Skin epidermis (tissue), 12 donors: ENCODE measurements at regions not wholly inside any gene's neighbourhood (a gene's known extent, or its start where the extent isn't known, plus 50 kb on each side); places are given as distances from the start of the nearest gene placed in this dataset.

ENCODE experiments used
- H3K27ac ChIP-seq, 21 experiments: fragments of 200-600 bp; sonication (generic) in 11 of 21; one replicate each; pipeline ENCODE4 v1.5.0; 2020; ENCODE audit warnings: mild to moderate bottlenecking in 3 of 21, inconsistent platforms in 2 of 21, moderate library complexity in 2 of 21
- H3K4me3 ChIP-seq, 7 experiments: fragments of 200-600 bp; sonication (generic) in 2 of 7; one replicate each; pipeline ENCODE4 v1.5.0; 2020; ENCODE audit warnings: inconsistent platforms in 2 of 7, mild to moderate bottlenecking in 2 of 7, moderate library complexity in 1 of 7

- H3K4me3 ChIP-seq: no peak overlapping the region
- H3K27ac ChIP-seq: peak overlapping the region in 2 of 21 experiments; percentile 12 to 22
Measured at GRCh38 chr12:90037740-90038139, 329.1 kb upstream of the ATP2B1 start.

DNA sequence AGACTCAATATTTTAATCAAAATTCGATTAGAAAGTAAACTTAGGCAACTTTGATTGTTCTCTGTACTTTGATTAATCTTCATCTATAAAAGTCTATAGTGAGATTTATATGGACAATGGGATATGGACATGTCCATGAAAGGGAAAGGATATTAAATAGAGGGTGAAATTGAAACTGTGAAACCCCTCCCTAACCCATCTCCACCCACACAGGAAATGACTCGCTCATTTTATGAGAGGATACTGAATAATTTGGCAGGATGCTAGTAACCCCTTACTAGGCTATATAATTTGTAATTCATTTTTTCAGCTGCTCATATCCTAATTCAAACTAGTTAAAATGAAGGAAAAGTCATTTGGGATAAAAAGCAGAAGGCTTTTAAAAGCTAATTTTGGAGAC lies 328.0 kb upstream of the ATP2B1 start:
- Histone ChIP-seq H3K27ac (peak overlapping the region in 1 of 21 experiments; percentile 22), H3K4me3 (no peak overlapping the region)

DNA sequence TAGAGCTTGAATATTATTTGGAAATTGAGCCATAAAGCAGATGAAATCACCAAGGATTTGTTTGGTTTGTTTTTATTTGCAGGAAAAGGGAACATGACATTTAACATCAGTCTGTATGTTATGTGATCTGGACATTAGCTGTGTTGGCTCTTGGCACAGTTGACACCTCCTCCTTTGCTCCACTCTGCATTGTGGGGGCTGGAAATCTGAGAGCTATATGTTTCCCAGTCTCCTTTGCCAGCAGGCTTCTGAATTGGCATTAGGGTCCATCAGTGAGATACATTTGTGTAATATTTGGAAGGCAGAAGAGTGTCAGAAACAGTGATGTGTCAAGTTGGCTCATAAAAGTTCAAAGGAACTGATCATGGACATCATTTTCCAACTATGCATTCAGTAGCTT lies 322.1 kb upstream of the ATP2B1 start:
- no peak overlapping the region for H3K27ac ChIP-seq
- H3K4me3 ChIP-seq: no peak overlapping the region

DNA sequence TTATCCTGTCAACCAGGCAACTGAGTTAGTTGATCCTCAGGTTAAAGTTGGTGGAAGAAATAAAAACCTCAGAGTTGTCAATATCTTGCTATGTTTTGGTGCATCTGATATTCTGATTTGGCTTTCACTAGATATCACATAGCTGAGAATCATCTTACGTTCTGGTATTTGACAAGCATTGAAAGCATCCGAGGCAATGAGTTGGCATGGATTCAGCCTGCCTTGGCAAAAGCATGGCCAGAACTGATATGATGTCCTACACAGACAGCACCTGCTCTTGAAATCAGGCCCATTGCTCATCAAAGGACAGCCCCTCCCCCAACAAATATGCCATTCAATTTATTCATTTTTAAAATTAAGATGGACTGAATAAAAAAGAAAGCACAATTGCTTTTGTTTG lies 320.7 kb upstream of the ATP2B1 start:
- no peak overlapping the region for H3K4me3 ChIP-seq
- no peak overlapping the region for H3K27ac ChIP-seq

- Histone ChIP-seq H3K4me3 (no peak overlapping the region), H3K27ac (peak overlapping the region in 1 of 21 experiments; percentile 3)
Measured at GRCh38 chr12:90028635-90029051, 320.0 kb upstream of the ATP2B1 start.

DNA sequence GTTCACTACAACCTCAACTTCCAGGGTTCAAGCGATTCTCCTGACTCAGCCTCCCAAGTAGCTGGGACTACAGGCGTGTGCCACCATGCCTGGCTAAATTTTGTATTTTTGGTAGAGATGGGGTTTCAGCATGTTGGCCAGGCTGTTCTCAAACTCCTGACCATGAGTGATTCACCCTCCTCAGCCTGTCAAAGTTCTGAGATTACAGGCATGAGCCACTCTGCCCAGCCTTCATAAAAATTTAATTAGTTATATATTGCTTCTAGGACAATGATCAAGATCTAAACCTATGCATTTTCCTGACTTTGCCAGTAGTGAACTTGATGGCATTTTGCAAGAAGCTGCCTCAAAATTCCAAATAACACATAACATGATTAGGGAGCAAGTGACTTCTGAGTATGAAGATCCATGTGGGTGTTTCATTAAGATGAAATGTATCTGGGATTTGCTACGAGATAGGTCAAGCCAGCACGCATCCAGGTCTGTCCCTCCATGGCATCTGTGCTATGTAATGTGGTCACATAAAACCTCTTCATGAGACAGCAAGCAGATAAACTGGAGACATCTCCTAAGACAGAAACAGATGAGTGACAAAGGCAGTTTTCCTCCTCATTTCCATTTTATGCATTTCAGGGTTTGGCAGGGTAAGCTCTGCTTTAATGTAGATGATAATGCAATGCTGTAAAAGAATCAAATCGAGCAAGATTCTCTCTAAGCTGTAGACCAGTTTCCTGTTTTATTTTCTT lies 319.4 kb upstream of the ATP2B1 start:
- H3K27ac ChIP-seq: peak overlapping the region in 1 of 21 experiments; percentile 3

GRCh38 chr12:90027041-90027440 lies 318.4 kb upstream of the ATP2B1 start:
- Histone ChIP-seq H3K27ac (no peak overlapping the region), H3K4me3 (no peak overlapping the region)

More for the DNA sequence above, 319.4 kb upstream of the ATP2B1 start:
- H3K4me3 ChIP-seq: no peak overlapping the region

DNA sequence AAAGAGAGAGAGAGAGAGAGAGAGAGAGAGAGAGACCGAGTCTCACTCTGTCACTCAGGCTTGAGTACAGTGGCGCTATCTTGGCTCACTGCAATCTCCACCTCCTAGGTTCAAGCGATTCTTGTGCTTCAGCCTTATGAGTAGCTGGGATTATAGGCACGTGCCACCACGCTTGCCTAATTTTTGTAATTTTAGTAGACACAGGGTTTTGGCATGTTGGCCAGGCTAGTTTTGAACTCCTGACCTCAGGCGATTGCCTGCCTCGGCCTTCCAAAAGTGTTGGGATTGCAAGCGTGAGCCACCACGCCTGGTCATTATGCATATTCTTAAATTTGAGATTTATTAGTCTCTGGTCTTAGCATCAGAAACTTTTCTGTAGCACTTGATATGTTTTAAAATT lies 317.9 kb upstream of the ATP2B1 start:
- Histone ChIP-seq H3K4me3 (no peak overlapping the region), H3K27ac (no peak overlapping the region)

DNA sequence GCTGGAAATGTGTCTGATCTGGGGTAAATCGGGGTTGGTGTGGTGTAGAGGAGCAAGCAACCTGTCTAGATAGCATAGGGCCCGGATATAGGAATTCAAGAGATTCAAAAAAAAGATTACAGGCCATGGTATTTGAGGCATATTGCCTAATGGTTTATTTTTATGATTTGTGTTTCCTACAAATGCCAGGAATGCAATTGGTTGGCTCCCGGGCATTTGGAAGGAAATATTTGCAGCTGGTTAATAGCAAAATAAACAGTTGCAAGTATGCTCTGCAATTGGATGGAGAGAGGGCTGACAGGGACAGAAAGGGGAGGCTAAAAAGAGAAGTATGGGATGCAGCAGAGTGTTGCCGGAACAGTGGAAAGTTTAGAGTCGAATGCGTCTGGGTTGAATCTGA lies 315.6 kb upstream of the ATP2B1 start:
- Histone ChIP-seq H3K27ac (no peak overlapping the region), H3K4me3 (no peak overlapping the region)

GRCh38 chr12:90023207-90023900 lies 314.7 kb upstream of the ATP2B1 start:
- Histone ChIP-seq H3K27ac (no peak overlapping the region), H3K4me3 (no peak overlapping the region)

- H3K4me3 ChIP-seq: no peak overlapping the region
Measured at GRCh38 chr12:90021795-90022440, 313.3 kb upstream of the ATP2B1 start.

GRCh38 chr12:90020881-90021280 lies 312.2 kb upstream of the ATP2B1 start:
- H3K4me3 ChIP-seq: no peak overlapping the region
- H3K27ac ChIP-seq: no peak overlapping the region

More at GRCh38 chr12:90021795-90022440, 313.3 kb upstream of the ATP2B1 start:
- H3K27ac ChIP-seq: no peak overlapping the region

GRCh38 chr12:90020436-90020835 lies 311.8 kb upstream of the ATP2B1 start:
- no peak overlapping the region for H3K4me3 ChIP-seq
- H3K27ac ChIP-seq: no peak overlapping the region

GRCh38 chr12:90020014-90020413 lies 311.4 kb upstream of the ATP2B1 start:
- Histone ChIP-seq H3K27ac (no peak overlapping the region), H3K4me3 (no peak overlapping the region)

GRCh38 chr12:90017316-90017715 lies 308.7 kb upstream of the ATP2B1 start:
- Histone ChIP-seq H3K4me3 (no peak overlapping the region), H3K27ac (no peak overlapping the region)

DNA sequence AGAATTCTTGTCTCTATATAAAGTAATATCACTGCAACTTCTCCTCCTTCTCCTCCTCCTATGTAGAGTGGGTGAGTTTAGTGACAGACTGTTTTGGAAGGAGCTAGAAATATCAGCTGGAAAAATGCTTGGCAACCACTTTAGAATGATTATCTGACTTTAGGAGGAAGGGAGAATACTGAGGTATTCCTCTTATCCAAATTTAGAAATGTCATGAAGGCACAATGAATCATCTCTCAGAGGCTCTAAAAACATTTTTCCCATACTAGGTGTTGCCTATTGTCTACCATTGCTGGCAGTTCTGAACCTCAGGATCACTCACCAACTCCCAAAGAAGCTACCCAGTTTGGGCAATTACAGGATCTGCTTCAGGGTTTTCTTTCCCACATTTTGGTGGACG lies 306.6 kb upstream of the ATP2B1 start:
- no peak overlapping the region for H3K27ac ChIP-seq
- no peak overlapping the region for H3K4me3 ChIP-seq

GRCh38 chr12:90013409-90013808 lies 304.8 kb upstream of the ATP2B1 start:
- Histone ChIP-seq H3K4me3 (no peak overlapping the region), H3K27ac (no peak overlapping the region)

GRCh38 chr12:90010089-90010488 lies 301.5 kb upstream of the ATP2B1 start:
- Histone ChIP-seq H3K4me3 (no peak overlapping the region), H3K27ac (no peak overlapping the region)

DNA sequence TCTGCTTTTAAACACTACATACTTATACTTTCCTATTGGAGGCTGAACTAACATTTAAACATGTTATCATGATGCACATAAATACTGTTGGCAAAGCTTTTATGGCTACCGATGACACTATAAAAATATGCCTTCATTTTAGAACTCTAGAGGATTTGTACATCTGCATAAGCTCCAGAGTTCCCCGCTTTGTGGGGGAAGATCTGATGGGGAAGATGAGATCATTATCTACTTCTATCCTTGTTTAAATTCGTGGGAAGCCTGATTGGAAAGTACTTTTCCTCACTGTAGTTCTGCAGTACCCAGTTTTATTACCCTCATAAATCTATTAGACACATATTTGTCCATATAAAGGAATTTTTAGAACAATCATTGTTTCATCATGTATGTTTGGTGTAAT lies 299.6 kb upstream of the ATP2B1 start:
- H3K27ac ChIP-seq: no peak overlapping the region
- H3K4me3 ChIP-seq: no peak overlapping the region

DNA sequence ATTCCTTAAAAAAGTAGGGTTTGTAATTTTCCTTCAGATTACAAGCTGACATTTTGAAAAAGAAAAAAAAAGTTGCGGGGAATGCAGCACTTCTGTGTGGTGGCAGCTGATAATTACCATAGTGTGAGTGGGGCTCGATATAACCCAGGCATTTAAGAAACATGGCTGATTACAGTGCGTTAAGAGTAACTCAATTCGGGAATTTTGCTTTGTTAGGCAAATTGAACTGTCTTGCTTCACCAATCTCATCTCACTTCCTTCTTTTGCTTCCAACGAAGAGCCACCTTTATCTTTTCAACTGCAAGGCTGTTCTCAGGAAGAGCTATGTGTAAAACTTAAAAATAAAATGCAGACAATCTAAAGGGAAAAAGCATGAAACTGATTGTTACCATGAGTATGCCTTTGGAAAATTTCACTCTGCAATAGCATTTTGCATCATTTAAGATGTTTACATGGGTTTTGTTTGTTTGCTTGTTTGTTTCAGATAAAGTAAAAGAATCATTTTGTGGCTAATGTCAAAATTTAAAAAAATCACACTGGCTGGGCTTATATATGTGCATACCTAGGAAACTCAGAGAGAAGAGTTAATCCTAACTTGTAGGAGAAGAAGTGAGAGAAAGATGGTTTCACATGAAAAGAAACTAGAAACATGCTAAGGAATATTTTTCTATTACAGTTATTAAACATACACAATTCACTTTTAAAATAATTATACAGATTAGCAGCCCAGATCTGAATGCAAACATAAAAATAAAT lies 295.9 kb upstream of the ATP2B1 start:
- Histone ChIP-seq H3K4me3 (no peak overlapping the region), H3K27ac (no peak overlapping the region)
